B cell (primary cell): ENCODE measurements at regions not wholly inside any gene's neighbourhood (a gene's known extent, or its start where the extent isn't known, plus 50 kb on each side); places are given as distances from the start of the nearest gene placed in this dataset.

Source experiments
- ATAC-seq: fragments of 200-7000 bp; cut with Tn5 transposase; one replicate; pipeline ENCODE4 v1.10.0; 2021; ENCODE audit warnings: low read depth, mild to moderate bottlenecking, moderate number of reproducible peaks, moderate library complexity
- CTCF ChIA-PET: fragments of 350-600 bp; sonication (Branson Sonifier 250); formaldehyde crosslinking; loops from one replicate; lab custom pipeline; 2021; ENCODE audit warnings: antibody characterized with exemption, inconsistent platforms; lab: Charles Lee
- POLR2A ChIA-PET: fragments of 350-600 bp; sonication (Branson Sonifier 250); formaldehyde crosslinking; loops from one replicate; lab custom pipeline; 2021; ENCODE audit warnings: antibody characterized with exemption; lab: Charles Lee
- DNase-seq: peaks from one replicate; pipeline ENCODE4 v3.0.0; 2013
- H2AFZ ChIP-seq: 2 replicates; pipeline ENCODE4 v1.6.1; 2012; ENCODE audit warnings: mild to moderate bottlenecking, low read depth, low read length; ENCODE audit not compliant: insufficient read depth, poor library complexity, severe bottlenecking
- H3K27ac ChIP-seq, 2 donors: 1 replicate in 1 of 2; 2 replicates in 1 of 2; pipeline ENCODE4 v1.5.1; 2012 to 2013; ENCODE audit warnings: low read length in 2 of 2, mild to moderate bottlenecking in 2 of 2, moderate library complexity in 1 of 2
- H3K27me3 ChIP-seq, 4 experiments: fragments of 200-600 bp in 1 of 4; sonication (generic) in 1 of 4; replicated peaks in 1 of 4; 1 replicate in 2 of 4; 2 replicates in 2 of 4; pipeline versions ENCODE4 v1.6.1 to v1.7.0; 2013 to 2016; ENCODE audit warnings: low read length in 3 of 4, mild to moderate bottlenecking in 2 of 4, mixed read lengths in 1 of 4, moderate library complexity in 1 of 4; ENCODE audit not compliant: insufficient read depth in 4 of 4, control insufficient read depth in 3 of 4; ENCODE audit errors: control extremely low read depth in 1 of 4
- H3K36me3 ChIP-seq, 2 experiments: replicated peaks in 1 of 2; 1 replicate in 1 of 2; 2 replicates in 1 of 2; pipeline versions ENCODE4 v1.6.1 to v1.7.1; 2013; ENCODE audit warnings: low read length in 1 of 2; ENCODE audit not compliant: insufficient read depth in 2 of 2, control insufficient read depth in 1 of 2; ENCODE audit errors: control extremely low read depth in 1 of 2, extremely low read depth in 1 of 2
- H3K4me1 ChIP-seq, 2 donors: fragments of 200-600 bp in 1 of 2; sonication (generic) in 1 of 2; 1 replicate in 1 of 2; 2 replicates in 1 of 2; pipeline versions ENCODE4 v1.5.1 to v1.6.1; 2013 to 2017; ENCODE audit warnings: low read length in 2 of 2; ENCODE audit not compliant: control insufficient read depth in 2 of 2, insufficient read depth in 2 of 2
- H3K4me2 ChIP-seq: replicated peaks from 2 replicates; pipeline ENCODE3; 2012; ENCODE audit warnings: mild to moderate bottlenecking, low read depth, low read length; ENCODE audit not compliant: poor library complexity, severe bottlenecking
- H3K4me3 ChIP-seq, 5 experiments: fragments of 200-600 bp in 1 of 5; sonication (generic) in 1 of 5; 1 replicate in 3 of 5; 2 replicates in 2 of 5; pipeline versions ENCODE4 v1.5.1 to v1.7.0; 2011 to 2016; ENCODE audit warnings: low read length in 4 of 5, mild to moderate bottlenecking in 4 of 5, low read depth in 2 of 5, control low read depth in 1 of 5, moderate library complexity in 1 of 5; ENCODE audit not compliant: insufficient read depth in 1 of 5; ENCODE audit errors: control extremely low read depth in 1 of 5, extremely low read depth in 1 of 5
- H3K79me2 ChIP-seq: fragments of 200-600 bp; sonication (generic); one replicate; pipeline ENCODE4 v1.6.0; 2016; ENCODE audit warnings: low read length; ENCODE audit not compliant: control insufficient read depth, insufficient read depth
- H3K9ac ChIP-seq: fragments of 200-600 bp; sonication (generic); 2 replicates; pipeline ENCODE4 v1.6.1; 2017; ENCODE audit warnings: mild to moderate bottlenecking, low read length, moderate library complexity
- H3K9me3 ChIP-seq, 3 donors: one replicate each; pipeline versions ENCODE4 v1.6.1 to v1.7.1; 2013; ENCODE audit warnings: low read length in 2 of 3; ENCODE audit not compliant: control insufficient read depth in 2 of 3, insufficient read depth in 1 of 3; ENCODE audit errors: control extremely low read depth in 1 of 3
- H4K20me1 ChIP-seq: 2 replicates; pipeline ENCODE4 v1.6.0; 2012; ENCODE audit warnings: mild to moderate bottlenecking, low read length; ENCODE audit not compliant: insufficient read depth, control insufficient read depth, poor library complexity, severe bottlenecking
- H3K27ac Mint-ChIP-seq: one replicate; pipeline ENCODE4 v1.8.0; 2021; ENCODE audit warnings: mixed read lengths
- H3K27me3 Mint-ChIP-seq: one replicate; pipeline ENCODE4 v1.8.0; 2021; ENCODE audit warnings: mixed read lengths
- H3K4me1 Mint-ChIP-seq: one replicate; pipeline ENCODE4 v1.8.0; 2021; ENCODE audit warnings: mixed read lengths
- H3K4me3 Mint-ChIP-seq: one replicate; pipeline ENCODE4 v1.8.0; 2021; ENCODE audit warnings: mixed read lengths
- H3K9me3 Mint-ChIP-seq: one replicate; pipeline ENCODE4 v1.8.0; 2022; ENCODE audit warnings: mixed read lengths; ENCODE audit not compliant: insufficient read depth
- EZH2 ChIP-seq: IDR thresholded peaks from 2 replicates; pipeline ENCODE4 v1.6.1; 2012; ENCODE audit warnings: borderline replicate concordance, low read depth, mild to moderate bottlenecking, moderate library complexity, low read length; ENCODE audit not compliant: insufficient read depth, poor library complexity, severe bottlenecking
- WGBS: methylation state at CpG from one replicate; pipeline ENCODE4 v1.1.5; 2013; ENCODE audit warnings: missing lambda C conversion rate; ENCODE audit not compliant: insufficient coverage; 5-methylcytosine and 5-hydroxymethylcytosine counted together
- intact Hi-C: fragments of 100-400 bp; cut with micrococcal nuclease; formaldehyde crosslinking; loops from one replicate; pipeline ENCODE4 v1.10.0; 2022
- TF ChIP-seq, protein P1 (sequence below): fragments of 200-600 bp; IDR thresholded peaks from one replicate; pipeline ENCODE4 v1.8.0; 2022; ENCODE audit warnings: antibody characterized with exemption, mild to moderate bottlenecking

DNA sequence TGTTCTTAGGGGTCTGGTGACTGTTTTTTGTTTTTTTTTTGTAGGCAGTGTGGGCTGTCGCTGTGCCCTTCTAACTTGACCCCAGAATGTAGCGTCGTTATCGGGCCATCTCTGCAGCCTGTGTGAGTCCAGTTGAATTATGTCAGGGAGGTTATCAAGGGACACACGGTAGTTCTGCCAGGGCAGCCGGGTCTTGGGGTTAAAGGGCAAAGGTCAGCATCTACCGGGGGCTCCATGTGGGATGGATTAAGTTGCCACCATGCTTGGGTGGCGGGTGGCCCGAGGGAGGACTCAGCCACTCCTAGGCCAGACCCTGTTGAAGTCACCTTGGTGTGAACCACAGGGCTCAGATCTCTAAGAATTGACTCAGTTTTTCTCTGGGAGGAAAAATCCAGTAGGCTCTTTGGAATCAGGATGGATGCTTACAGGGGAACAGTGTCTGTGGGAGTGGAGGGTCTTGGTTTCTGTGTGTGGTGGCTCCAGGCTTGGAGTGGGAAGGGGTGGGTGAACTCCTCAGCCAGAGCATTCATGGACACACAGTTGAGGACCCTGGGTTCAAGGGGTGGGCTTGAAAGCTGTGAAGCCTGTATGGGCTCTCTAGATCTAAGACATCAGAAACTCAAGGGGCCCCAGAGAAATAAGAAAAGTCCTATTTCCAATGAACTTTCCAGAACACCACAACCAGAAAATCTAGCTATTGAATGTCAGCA lies 191.7 kb downstream of the IRF8 start:
- Mint-ChIP-seq H3K27ac (peak overlapping the region; percentile 67), H3K27me3 (no peaks in the 10 kb centered on the region), H3K9me3 (no peaks in the 10 kb centered on the region), H3K4me1 (peaks cover 16% of the 10 kb centered on the region), H3K4me3 (no peak overlapping the region)
- Histone ChIP-seq H2AFZ (peak overlapping the region; percentile 50), H3K27me3 (no peaks in the 10 kb centered on the region), H3K9me3 (no peaks in the 10 kb centered on the region), H4K20me1 (no peaks in the 10 kb centered on the region), H3K79me2 (no peaks in the 10 kb centered on the region), H3K36me3 (no peaks in the 10 kb centered on the region), H3K4me2 (no peak overlapping the region), H3K4me3 (no peak overlapping the region), H3K9ac (no peak overlapping the region), H3K4me1 (peaks cover 13 to 18% of the 10 kb centered on the region in 2 donors), H3K27ac (peak overlapping the region in 1 of 2 donors; percentile 15)
- WGBS: 92% methylated on average over 9 of the region's 9 CpGs
- intact Hi-C loops: no loop called here
- TF ChIP-seq, protein P1, sequence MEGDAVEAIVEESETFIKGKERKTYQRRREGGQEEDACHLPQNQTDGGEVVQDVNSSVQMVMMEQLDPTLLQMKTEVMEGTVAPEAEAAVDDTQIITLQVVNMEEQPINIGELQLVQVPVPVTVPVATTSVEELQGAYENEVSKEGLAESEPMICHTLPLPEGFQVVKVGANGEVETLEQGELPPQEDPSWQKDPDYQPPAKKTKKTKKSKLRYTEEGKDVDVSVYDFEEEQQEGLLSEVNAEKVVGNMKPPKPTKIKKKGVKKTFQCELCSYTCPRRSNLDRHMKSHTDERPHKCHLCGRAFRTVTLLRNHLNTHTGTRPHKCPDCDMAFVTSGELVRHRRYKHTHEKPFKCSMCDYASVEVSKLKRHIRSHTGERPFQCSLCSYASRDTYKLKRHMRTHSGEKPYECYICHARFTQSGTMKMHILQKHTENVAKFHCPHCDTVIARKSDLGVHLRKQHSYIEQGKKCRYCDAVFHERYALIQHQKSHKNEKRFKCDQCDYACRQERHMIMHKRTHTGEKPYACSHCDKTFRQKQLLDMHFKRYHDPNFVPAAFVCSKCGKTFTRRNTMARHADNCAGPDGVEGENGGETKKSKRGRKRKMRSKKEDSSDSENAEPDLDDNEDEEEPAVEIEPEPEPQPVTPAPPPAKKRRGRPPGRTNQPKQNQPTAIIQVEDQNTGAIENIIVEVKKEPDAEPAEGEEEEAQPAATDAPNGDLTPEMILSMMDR: no peak
- no peak for TF ChIP-seq EZH2
- CTCF ChIA-PET: no interaction called here
- DNase-seq: no peak
- POLR2A ChIA-PET: interaction anchor here (1.1 kb wide), 1 partner anchor 64 kb away, joined by 3 read pairs; no protein-coding TSS in a partner anchor
- ATAC-seq: no peak

DNA sequence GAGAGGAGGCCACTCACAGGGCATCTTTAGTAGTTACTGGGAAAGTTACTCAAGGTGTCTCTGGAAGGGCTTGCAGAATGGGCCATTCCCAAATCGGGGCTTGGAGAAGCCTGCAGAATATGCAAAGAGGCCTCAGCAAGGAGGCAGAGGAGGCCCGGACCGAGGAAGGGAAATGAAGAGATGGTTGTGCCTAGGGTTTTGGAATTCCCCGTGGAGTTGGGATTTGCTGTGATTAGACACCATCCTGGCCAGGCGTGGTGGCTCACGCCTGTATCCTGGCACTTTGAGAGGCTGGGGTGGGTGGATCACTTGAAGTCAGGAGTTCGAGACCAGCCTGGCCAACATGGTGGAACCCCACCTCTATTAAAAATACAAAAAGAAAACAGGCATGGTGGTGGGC lies 193.0 kb downstream of the IRF8 start:
- CTCF ChIA-PET: no interaction called here
- POLR2A ChIA-PET: no interaction called here
- DNase-seq (no peak), ATAC-seq (no peak)
- Histone ChIP-seq H3K79me2 (no peaks in the 10 kb centered on the region), H3K4me2 (no peak overlapping the region), H3K27ac (no peak overlapping the region), H3K9ac (no peak overlapping the region), H3K4me3 (no peak overlapping the region), H3K9me3 (no peaks in the 10 kb centered on the region), H3K36me3 (no peaks in the 10 kb centered on the region), H4K20me1 (no peaks in the 10 kb centered on the region), H2AFZ (no peak overlapping the region), H3K27me3 (no peaks in the 10 kb centered on the region), H3K4me1 (peaks cover 13 to 18% of the 10 kb centered on the region in 2 donors)
- WGBS: 94% methylated on average over 6 of the region's 7 CpGs
- H3K9me3 Mint-ChIP-seq: no peaks in the 10 kb centered on the region
- H3K4me3 Mint-ChIP-seq: no peak overlapping the region
- H3K4me1 Mint-ChIP-seq: peaks cover 16% of the 10 kb centered on the region
- no peaks in the 10 kb centered on the region for H3K27me3 Mint-ChIP-seq
- intact Hi-C loops: no loop called here
- no peak overlapping the region for H3K27ac Mint-ChIP-seq
- TF ChIP-seq, protein P1: no peak
- TF ChIP-seq EZH2: no peak
